Caki2 (cell line): ENCODE measurements at regions not wholly inside any gene's neighbourhood (a gene's known extent, or its start where the extent isn't known, plus 50 kb on each side); places are given as distances from the start of the nearest gene placed in this dataset.
"Not testable (repeated sequence)": the region's sequence is repeated elsewhere in the genome, so short reads cannot be mapped to it uniquely, and the experiment has no call there.

Experiments
- DNase-seq: peaks from one replicate; pipeline ENCODE4 v3.0.0-alpha.2; 2015; ENCODE audit warnings: low read depth
- in situ Hi-C: cut with HindIII; loops from 2 replicates; pipeline ENCODE4 v1.10.0; 2016; ENCODE audit warnings: low sequenced_read_pairs, low pct_unique_long_range_greater_than_20kb, mixed read lengths

- DNase-seq, result no peak
- in situ Hi-C loops, result no loop called here
Observed at GRCh38 chr11:134864233-134864967, 452.4 kb upstream of the B3GAT1 start.

DNA sequence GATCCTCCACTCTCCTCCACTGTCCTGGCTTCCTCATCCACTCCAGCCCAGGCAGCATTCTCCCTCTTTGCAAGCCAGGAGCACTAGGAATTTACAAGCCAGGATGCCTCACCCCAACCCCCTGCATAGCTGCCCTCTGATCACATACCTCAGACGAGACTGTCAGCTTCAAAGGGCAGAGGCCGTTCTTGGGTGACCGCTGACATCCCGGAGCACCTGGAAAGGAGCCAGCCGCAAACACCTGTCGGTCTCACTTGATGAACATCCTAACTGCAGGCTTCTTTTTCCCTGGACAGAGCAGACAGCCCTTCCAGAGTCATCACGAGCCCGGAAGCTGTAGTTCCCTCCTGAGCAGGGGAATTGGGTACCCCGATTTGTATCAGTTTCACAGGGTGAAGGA, 451.3 kb upstream of the B3GAT1 start:
- in situ Hi-C loops, result no loop called here
- no peak for DNase-seq

DNA sequence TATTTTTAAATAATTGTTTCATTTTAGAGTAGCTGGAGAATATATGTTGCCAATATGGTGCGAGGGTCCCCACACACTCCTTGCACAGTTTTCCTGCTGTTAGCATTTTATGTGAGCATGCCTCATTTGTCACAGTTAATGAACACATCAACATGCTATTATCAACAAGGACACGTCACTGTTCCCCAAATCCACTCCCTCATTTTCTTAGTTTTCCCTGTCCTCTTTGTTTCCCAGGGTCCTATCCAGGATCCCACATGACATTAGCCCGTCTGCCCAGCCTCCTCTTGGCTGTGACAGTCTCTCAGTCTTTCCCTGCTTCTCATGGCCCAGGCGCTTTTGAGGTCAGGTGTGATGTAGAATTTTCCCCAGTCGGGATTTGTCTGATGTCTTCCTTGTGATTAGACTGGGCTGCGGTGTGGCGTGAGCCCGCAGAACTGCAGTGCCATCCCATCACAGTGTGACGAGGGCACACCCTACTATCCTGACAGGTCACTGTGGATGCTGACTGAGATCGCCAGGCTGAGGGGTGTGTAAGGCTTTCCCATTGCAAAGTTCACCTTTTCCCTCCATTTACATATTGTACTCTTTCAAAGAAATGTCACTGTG, 450.6 kb upstream of the B3GAT1 start:
- no peak for DNase-seq
- in situ Hi-C loops, result no loop called here

- in situ Hi-C loops, result no loop called here
Observed at GRCh38 chr11:134862105-134862502, 450.1 kb upstream of the B3GAT1 start.

GRCh38 chr11:134861490-134862104, 449.6 kb upstream of the B3GAT1 start:
- in situ Hi-C loops, result no loop called here
- no peak for DNase-seq

More at GRCh38 chr11:134862105-134862502, 450.1 kb upstream of the B3GAT1 start:
- DNase-seq, result no peak

DNA sequence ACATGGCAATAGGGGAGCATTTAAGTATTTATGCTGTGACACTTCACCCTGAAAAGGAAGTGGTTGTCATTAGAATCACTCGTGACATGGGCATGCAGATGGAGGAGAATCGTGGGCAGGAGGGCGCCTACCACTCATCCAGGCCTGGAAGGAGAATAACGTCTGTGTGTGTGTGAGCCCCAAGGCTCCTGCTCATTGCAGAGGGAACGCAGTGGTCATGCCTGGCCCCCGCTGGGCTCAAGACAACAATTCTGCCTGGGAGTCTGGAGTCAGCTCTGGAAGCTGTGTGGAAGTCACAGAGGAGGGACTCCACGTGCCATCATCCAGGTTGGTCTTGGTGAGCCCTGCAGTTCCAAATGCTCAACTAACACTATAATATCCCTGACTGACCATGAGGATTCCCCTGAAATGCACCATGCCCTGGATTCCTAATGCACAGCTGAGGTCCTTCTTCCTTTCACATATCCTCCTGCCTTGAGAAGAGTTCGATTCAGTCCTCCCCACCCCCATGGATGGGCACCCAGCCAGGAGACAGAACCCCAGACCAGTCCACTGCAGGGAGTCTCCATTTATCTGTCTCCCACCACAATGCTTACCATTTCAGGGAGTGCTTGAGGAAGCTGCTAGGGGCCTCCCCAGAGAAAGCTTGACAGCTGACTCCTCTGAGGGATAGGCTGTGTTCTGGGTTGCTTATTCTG, 446.9 kb upstream of the B3GAT1 start:
- no peak for DNase-seq
- in situ Hi-C loops, result no loop called here

- no peak for DNase-seq
- in situ Hi-C loops, result no loop called here
Observed at GRCh38 chr11:134857035-134857434, 445.0 kb upstream of the B3GAT1 start.

DNA sequence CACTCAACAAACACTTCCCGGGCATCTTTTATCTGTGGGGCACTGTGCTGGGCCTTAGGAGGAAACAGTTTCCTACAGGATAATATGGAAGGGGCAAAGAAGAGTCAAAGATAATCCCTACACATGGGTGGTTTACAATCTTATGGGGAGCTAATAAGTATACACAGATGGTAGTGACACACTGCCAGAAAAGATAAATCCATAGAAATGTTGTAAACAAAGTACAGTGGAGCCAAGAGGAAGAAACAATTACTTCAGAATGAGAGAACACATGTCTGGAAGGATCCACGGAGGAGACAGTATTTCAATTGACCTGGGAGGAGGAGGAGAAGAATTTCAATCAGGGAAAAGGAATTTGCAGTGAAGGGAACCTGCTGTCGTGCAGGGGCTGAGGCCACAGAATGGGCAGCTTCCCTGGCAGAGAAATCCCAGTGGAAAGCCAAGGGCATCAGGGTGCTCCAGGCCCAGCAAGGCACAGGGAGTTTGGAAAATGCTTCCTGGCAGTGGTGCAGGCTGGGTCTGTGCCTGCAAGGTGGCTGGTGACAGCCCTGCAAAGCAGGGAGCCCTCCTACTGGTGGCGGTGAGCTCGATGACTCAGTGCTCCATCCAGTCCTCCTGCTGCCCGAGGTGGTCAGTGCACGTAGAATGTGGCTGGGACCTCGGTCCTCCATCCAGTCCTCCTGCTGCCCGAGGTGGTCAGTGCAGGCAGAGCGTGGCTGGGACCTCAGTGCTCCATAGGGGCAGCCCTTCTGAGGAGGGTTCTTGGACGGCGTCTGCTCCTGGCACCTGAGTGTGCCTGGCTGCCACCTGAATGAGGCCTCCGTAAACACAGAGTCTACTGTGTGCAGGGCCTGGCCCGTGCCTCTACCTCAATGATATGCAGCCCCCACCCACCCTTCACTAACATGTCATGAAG, 444.3 kb upstream of the B3GAT1 start:
- in situ Hi-C loops, result no loop called here
- DNase-seq, result no peak

- in situ Hi-C loops, result no loop called here
Observed at GRCh38 chr11:134853992-134854991, 442.2 kb upstream of the B3GAT1 start.

DNA sequence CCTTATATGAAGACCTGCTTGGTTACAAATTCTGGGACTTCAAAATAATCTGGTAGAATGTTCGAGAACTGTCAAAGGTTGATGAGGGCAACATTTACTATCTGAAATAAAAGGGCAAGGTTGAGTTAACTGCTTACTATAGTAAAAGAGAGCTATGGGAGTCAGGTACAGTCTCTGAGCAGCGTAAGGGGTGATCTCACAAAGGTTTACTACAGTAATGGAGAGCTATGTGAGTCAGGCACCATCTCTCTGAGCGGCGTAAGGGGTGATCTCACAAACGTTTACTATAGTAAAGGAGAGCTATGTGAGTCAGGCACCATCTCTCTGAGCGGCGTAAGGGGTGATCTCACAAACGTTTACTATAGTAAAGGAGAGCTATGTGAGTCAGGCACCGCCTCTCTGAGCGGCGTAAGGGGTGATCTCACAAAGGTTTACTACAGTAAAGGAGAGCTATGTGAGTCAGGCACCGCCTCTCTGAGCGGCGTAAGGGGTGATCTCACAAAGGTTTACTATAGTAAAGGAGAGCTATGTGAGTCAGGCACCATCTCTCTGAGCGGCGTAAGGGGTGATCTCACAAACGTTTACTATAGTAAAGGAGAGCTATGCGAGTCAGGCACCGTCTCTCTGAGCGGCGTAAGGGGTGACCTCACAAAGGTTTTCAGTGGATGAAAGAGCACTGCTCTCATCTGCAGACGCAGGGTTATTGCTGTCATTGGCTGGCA, 439.6 kb upstream of the B3GAT1 start:
- in situ Hi-C loops, DNase-seq: not testable (repeated sequence)

More at GRCh38 chr11:134853992-134854991, 442.2 kb upstream of the B3GAT1 start:
- DNase-seq, result no peak

- in situ Hi-C loops, result no loop called here
- DNase-seq, result no peak
Observed at GRCh38 chr11:134850566-134850965, 438.5 kb upstream of the B3GAT1 start.

- in situ Hi-C loops, result no loop called here
- no peak for DNase-seq
Observed at GRCh38 chr11:134849833-134850232, 437.8 kb upstream of the B3GAT1 start.

GRCh38 chr11:134847083-134847715, 435.2 kb upstream of the B3GAT1 start:
- DNase-seq, result no peak
- in situ Hi-C loops, result no loop called here

DNA sequence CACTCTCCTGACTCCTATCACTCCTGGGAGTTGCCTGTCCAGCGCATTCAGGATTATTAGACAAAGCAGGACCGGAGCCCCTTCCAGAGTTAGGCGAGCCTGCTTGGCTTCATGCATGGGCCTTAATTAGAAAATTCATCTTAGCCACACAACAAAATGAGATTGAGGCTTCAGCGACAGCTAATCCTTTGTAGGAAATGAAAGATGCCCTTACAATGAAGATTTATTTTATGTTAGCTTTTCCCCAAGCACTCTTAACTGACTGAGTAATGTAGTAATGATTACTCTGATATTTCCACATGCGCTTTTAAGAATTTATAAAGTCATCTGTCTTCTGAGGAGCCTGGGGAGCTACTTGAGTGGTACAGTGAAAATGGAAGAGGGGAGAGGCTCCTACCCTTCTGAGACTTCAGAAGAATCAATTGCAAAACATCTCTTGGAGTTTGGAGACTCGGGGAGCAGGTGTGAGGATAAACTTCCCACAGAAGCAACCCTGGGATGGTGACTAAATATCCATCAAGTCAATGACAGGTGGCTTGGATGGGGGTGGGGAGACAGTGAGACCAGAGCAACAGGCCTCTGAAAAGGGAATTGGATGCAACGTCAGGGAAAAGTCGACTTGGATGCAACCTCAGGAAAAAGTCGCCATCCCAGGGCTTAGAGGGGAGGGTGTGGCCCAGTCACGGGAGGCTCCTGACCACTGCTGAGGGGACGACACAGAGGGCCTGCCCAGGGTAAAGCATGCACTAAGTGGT, 434.5 kb upstream of the B3GAT1 start:
- in situ Hi-C loops, result no loop called here
- DNase-seq, result no peak
